IPS-20b (cell line): ENCODE measurements at regions not wholly inside any gene's neighbourhood (a gene's known extent, or its start where the extent isn't known, plus 50 kb on each side); places are given as distances from the start of the nearest gene placed in this dataset.

Source experiments
- H3K27ac ChIP-seq: one replicate; pipeline ENCODE4 v1.5.1; 2013; ENCODE audit warnings: low read length
- H3K27me3 ChIP-seq: 2 replicates; pipeline ENCODE4 v1.6.1; 2013; ENCODE audit warnings: mild to moderate bottlenecking, low read length, inconsistent platforms; ENCODE audit not compliant: insufficient read depth
- H3K36me3 ChIP-seq: 2 replicates; pipeline ENCODE4 v1.6.1; 2013; ENCODE audit warnings: low read depth, mild to moderate bottlenecking, inconsistent platforms, low read length, moderate library complexity; ENCODE audit not compliant: insufficient read depth
- H3K4me1 ChIP-seq: 2 replicates; pipeline ENCODE4 v1.6.1; 2013; ENCODE audit warnings: mild to moderate bottlenecking, control low read depth, inconsistent platforms, low read length, moderate library complexity; ENCODE audit not compliant: insufficient read depth
- H3K4me3 ChIP-seq: 2 replicates; pipeline ENCODE4 v1.5.1; 2013; ENCODE audit warnings: mild to moderate bottlenecking, low read length, inconsistent platforms
- H3K9ac ChIP-seq: 2 replicates; pipeline ENCODE4 v1.6.1; 2013; ENCODE audit warnings: low read depth, mild to moderate bottlenecking, inconsistent platforms, low read length, moderate library complexity
- H3K9me3 ChIP-seq: 2 replicates; pipeline ENCODE4 v1.6.1; 2013; ENCODE audit warnings: mild to moderate bottlenecking, low read depth, low read length, inconsistent platforms; ENCODE audit not compliant: insufficient read depth

GRCh38 chr18:73959352-73959751, 188.3 kb downstream of the FBXO15 start:
- H3K4me3 ChIP-seq: no peak overlapping the region
- H3K27ac ChIP-seq: no peak overlapping the region
- no peaks in the 10 kb centered on the region for H3K36me3 ChIP-seq
- H3K27me3 ChIP-seq: no peaks in the 10 kb centered on the region
- no peaks in the 10 kb centered on the region; the same call in 1 of the 2 replicates for H3K9me3 ChIP-seq
- H3K9ac ChIP-seq: no peak overlapping the region
- peaks cover 13% of the 10 kb centered on the region; the same call in 1 of the 2 replicates for H3K4me1 ChIP-seq

GRCh38 chr18:73954268-73954667, 193.4 kb downstream of the FBXO15 start:
- peaks cover 13% of the 10 kb centered on the region; the same call in 1 of the 2 replicates for H3K4me1 ChIP-seq
- no peaks in the 10 kb centered on the region; the same call in 1 of the 2 replicates for H3K9me3 ChIP-seq
- H3K36me3 ChIP-seq: no peaks in the 10 kb centered on the region
- no peaks in the 10 kb centered on the region for H3K27me3 ChIP-seq
- H3K9ac ChIP-seq: no peak overlapping the region
- H3K27ac ChIP-seq: no peak overlapping the region
- H3K4me3 ChIP-seq: no peak overlapping the region

DNA sequence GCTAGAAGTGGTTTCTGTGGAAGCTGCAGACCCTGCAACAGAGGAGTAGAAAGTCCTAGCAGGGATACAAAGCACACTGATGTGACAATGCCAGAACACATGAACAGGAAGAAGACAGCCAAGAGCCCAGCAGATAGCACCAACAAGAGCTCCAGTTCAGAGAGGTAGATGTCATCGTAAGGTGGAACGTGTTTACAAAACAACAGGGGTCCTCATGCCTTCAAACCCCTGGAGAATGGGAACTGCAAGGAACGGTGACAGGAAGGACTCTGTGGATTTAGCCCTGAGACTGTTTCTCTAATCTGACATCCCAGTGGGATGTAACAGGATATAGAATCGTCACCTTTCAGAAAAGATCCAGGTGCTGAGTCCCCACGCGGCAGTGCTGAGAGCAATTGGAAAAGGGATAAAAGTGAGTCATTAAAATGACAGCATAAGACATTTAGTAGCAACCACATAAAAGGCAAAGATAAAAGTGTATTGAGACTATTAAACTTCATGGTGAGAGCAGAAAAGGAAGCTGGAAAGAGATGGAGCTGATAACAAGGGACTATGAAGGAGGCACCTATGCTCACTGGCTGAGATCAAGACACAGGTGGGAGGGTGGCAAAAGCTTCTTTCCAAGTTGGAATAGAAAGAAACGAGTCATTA, 195.2 kb downstream of the FBXO15 start:
- Histone ChIP-seq H3K4me3 (no peak overlapping the region), H3K9ac (no peak overlapping the region), H3K27ac (no peak overlapping the region), H3K27me3 (no peaks in the 10 kb centered on the region), H3K4me1 (peaks cover 10% of the 10 kb centered on the region; the same call in 1 of the 2 replicates), H3K9me3 (no peaks in the 10 kb centered on the region; the same call in 1 of the 2 replicates), H3K36me3 (no peaks in the 10 kb centered on the region)

DNA sequence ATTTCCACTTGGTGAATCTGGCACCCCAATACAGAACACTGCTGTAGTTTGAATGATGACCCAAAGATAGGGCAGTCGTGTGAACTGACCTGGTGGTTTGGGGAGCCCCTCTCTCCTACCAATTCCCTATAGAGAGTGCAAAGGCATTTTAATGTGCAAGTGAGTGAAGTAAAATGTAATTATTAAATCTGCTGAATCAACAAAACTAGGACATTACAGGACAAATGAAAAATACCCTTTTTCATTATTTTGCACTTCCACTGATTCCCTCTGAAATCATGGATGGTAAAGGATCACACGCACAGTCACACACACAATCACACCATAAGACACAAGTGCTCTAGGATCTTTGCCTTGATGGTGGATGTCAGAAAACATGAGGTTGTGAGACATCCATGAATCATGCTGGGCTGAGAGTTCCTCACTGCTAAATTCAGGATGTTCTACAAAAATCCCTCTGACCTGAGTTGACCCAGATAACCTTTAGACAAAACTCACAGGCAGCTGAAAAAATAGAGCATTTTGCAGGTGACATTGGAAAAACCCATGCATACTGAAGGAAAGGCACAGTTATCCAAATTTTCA, 197.4 kb downstream of the FBXO15 start:
- H3K27me3 ChIP-seq: no peaks in the 10 kb centered on the region

GRCh38 chr18:73948497-73948896, 199.1 kb downstream of the FBXO15 start:
- Histone ChIP-seq H3K4me3 (no peak overlapping the region), H3K27me3 (no peaks in the 10 kb centered on the region), H3K9ac (no peak overlapping the region), H3K27ac (no peak overlapping the region), H3K4me1 (no peaks in the 10 kb centered on the region), H3K36me3 (no peaks in the 10 kb centered on the region), H3K9me3 (no peaks in the 10 kb centered on the region; the same call in 1 of the 2 replicates)

More for the DNA sequence above, 197.4 kb downstream of the FBXO15 start:
- Histone ChIP-seq H3K36me3 (no peaks in the 10 kb centered on the region), H3K27ac (no peak overlapping the region), H3K9ac (no peak overlapping the region), H3K9me3 (no peaks in the 10 kb centered on the region; the same call in 1 of the 2 replicates), H3K4me3 (no peak overlapping the region), H3K4me1 (no peaks in the 10 kb centered on the region)

DNA sequence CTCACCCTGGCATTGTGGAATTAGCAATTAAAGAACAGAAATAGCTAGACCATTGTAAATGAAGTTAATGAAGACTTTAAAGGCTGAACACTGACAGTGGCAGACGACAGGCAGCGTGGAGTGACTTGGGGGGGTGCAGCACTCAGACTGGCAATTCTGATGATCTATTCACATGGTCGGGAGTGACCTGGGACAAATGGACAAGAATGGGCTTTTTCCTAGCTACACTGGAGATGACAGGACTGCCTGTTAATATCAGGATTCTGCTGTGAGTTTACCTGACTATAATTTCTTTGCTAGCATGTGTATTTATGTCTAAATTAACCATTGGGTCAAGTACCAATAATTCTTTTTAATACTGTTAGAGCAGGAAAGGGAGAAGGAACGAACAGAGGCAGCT, 199.6 kb downstream of the FBXO15 start:
- H3K9me3 ChIP-seq: no peaks in the 10 kb centered on the region; the same call in 1 of the 2 replicates
- H3K36me3 ChIP-seq: no peaks in the 10 kb centered on the region
- no peak overlapping the region for H3K4me3 ChIP-seq
- H3K9ac ChIP-seq: no peak overlapping the region
- H3K27ac ChIP-seq: no peak overlapping the region
- H3K4me1 ChIP-seq: no peaks in the 10 kb centered on the region
- H3K27me3 ChIP-seq: no peaks in the 10 kb centered on the region

GRCh38 chr18:73947180-73947921, 200.3 kb downstream of the FBXO15 start:
- H3K9me3 ChIP-seq: no peaks in the 10 kb centered on the region; the same call in 1 of the 2 replicates
- no peaks in the 10 kb centered on the region for H3K36me3 ChIP-seq
- H3K27ac ChIP-seq: no peak overlapping the region
- H3K9ac ChIP-seq: no peak overlapping the region
- no peaks in the 10 kb centered on the region for H3K27me3 ChIP-seq
- H3K4me3 ChIP-seq: no peak overlapping the region
- H3K4me1 ChIP-seq: no peaks in the 10 kb centered on the region

- Histone ChIP-seq H3K9ac (no peak overlapping the region), H3K36me3 (no peaks in the 10 kb centered on the region), H3K4me1 (no peaks in the 10 kb centered on the region), H3K4me3 (no peak overlapping the region), H3K27ac (no peak overlapping the region), H3K27me3 (no peaks in the 10 kb centered on the region), H3K9me3 (no peaks in the 10 kb centered on the region; the same call in 1 of the 2 replicates)
These were observed 202.4 kb downstream of the FBXO15 start for GRCh38 chr18:73945130-73945792.

GRCh38 chr18:73944715-73945114, 202.9 kb downstream of the FBXO15 start:
- Histone ChIP-seq H3K27ac (no peak overlapping the region), H3K4me3 (no peak overlapping the region), H3K9ac (no peak overlapping the region)

DNA sequence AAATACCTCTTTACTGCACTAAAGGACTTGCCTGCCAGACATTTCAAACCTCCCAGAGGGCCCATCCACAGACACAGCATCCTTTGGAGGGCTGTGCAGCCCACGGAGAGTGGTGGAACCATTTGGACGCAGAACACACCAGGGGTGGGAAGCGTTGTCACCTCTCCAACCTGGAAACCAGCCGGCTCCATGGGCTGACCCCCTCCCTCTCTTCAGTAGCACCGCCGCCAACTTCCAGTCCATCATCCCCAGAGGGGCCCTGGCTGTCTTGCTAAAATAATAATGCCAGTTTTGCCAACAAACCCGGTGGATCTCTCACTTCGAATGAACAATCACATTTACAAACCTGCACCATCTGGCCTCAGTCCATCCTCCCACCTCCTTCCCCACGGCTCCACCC, 203.9 kb downstream of the FBXO15 start:
- no peaks in the 10 kb centered on the region for H3K4me1 ChIP-seq
- H3K27ac ChIP-seq: no peak overlapping the region
- H3K27me3 ChIP-seq: no peaks in the 10 kb centered on the region
- no peaks in the 10 kb centered on the region for H3K36me3 ChIP-seq
- no peak overlapping the region for H3K4me3 ChIP-seq
- H3K9me3 ChIP-seq: no peaks in the 10 kb centered on the region
- no peak overlapping the region for H3K9ac ChIP-seq

More at GRCh38 chr18:73944715-73945114, 202.9 kb downstream of the FBXO15 start:
- Histone ChIP-seq H3K4me1 (no peaks in the 10 kb centered on the region), H3K9me3 (no peaks in the 10 kb centered on the region; the same call in 1 of the 2 replicates), H3K36me3 (no peaks in the 10 kb centered on the region), H3K27me3 (no peaks in the 10 kb centered on the region)

DNA sequence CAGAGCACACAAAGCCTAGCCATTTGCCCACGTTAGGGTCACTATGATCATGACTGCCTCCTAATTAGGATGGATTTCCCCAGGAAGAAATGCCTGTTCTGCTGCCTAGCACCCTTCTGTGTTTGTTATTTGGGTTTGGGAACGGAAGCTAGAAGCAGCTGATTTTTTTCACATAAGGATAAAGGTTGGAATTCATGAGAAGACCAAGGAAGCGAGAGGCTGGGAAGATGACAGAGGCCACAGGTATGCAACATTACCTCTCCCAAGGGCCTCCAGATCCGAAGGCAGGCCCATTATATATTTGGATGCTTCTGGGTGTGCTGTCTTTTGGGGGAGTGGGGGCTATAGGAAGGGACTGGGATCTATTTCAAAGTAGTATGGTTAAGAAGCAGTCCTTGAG, 204.7 kb downstream of the FBXO15 start:
- Histone ChIP-seq H3K4me1 (no peaks in the 10 kb centered on the region), H3K9ac (no peak overlapping the region), H3K9me3 (no peaks in the 10 kb centered on the region), H3K36me3 (no peaks in the 10 kb centered on the region), H3K27me3 (no peaks in the 10 kb centered on the region), H3K27ac (no peak overlapping the region), H3K4me3 (no peak overlapping the region)
